ENCODE measurements at regions not wholly inside any gene's neighbourhood (a gene's known extent, or its start where the extent isn't known, plus 50 kb on each side); places are given as distances from the start of the nearest gene placed in this dataset.

DNA sequence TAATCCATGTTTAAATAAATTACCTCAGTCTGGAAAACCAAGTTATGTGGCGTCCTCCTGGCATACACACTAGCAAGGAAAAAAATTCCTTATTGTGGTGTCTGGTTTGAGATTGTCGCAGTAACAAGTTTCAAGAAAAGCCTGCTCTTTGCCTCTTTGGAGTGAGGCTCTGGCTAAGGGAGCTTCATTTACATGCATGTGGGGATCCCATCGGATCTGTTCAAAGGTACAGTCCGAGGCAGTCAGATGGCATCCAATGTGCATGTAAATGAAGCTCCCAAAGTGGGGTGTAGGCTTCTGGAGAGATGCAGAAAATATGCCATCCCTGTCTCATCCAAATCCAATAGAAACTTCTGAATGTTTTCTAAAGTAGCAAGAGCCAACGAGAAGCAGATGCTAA, 199.5 kb upstream of the FBXL4 start (continued):
- TF ChIP-seq, protein P1, sequence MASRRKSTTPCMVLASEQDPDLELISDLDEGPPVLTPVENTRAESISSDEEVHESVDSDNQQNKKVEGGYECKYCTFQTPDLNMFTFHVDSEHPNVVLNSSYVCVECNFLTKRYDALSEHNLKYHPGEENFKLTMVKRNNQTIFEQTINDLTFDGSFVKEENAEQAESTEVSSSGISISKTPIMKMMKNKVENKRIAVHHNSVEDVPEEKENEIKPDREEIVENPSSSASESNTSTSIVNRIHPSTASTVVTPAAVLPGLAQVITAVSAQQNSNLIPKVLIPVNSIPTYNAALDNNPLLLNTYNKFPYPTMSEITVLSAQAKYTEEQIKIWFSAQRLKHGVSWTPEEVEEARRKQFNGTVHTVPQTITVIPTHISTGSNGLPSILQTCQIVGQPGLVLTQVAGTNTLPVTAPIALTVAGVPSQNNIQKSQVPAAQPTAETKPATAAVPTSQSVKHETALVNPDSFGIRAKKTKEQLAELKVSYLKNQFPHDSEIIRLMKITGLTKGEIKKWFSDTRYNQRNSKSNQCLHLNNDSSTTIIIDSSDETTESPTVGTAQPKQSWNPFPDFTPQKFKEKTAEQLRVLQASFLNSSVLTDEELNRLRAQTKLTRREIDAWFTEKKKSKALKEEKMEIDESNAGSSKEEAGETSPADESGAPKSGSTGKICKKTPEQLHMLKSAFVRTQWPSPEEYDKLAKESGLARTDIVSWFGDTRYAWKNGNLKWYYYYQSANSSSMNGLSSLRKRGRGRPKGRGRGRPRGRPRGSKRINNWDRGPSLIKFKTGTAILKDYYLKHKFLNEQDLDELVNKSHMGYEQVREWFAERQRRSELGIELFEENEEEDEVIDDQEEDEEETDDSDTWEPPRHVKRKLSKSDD (conservative IDR thresholded peaks at IDR 0.05; ENCODE audit: low read length): no peak
- TF ChIP-seq, protein P2, sequence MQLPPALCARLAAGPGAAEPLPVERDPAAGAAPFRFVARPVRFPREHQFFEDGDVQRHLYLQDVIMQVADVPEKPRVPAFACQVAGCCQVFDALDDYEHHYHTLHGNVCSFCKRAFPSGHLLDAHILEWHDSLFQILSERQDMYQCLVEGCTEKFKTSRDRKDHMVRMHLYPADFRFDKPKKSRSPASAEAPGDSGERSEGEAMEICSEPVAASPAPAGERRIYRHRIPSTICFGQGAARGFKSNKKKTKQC (CRISPR knock-in tag; IDR thresholded peaks at IDR 0.05): no peak
- TF ChIP-seq, protein P3, sequence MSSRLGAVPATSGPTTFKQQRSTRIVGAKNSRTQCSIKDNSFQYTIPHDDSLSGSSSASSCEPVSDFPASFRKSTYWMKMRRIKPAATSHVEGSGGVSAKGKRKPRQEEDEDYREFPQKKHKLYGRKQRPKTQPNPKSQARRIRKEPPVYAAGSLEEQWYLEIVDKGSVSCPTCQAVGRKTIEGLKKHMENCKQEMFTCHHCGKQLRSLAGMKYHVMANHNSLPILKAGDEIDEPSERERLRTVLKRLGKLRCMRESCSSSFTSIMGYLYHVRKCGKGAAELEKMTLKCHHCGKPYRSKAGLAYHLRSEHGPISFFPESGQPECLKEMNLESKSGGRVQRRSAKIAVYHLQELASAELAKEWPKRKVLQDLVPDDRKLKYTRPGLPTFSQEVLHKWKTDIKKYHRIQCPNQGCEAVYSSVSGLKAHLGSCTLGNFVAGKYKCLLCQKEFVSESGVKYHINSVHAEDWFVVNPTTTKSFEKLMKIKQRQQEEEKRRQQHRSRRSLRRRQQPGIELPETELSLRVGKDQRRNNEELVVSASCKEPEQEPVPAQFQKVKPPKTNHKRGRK (tag; IDR thresholded peaks at IDR 0.05): no peak
- TF ChIP-seq MXI1 (IDR thresholded peaks at IDR 0.05; ENCODE audit: low read depth, low read length): no peak
- TF ChIP-seq NCOA4 (IDR thresholded peaks at IDR 0.05; ENCODE audit: partially characterized antibody): no peak
- no peak for TF ChIP-seq NR2C1 (IDR thresholded peaks at IDR 0.05)
- TF ChIP-seq NR2C1 (tag; IDR thresholded peaks at IDR 0.05): no peak
- no peak for TF ChIP-seq JUN (IDR thresholded peaks at IDR 0.05; ENCODE audit: borderline replicate concordance, low read depth, low read length)
- TF ChIP-seq JUN (CRISPR knock-in tag; IDR thresholded peaks at IDR 0.05; ENCODE audit: borderline replicate concordance): no peak
- TF ChIP-seq ZNF347 (CRISPR knock-in tag; IDR thresholded peaks at IDR 0.05; ENCODE audit: low read depth): no peak

All from K562 (cell line).